Activated T-cell treated with anti-CD3 and anti-CD28 coated beads for 48 hours (primary cell): ENCODE measurements at regions not wholly inside any gene's neighbourhood (a gene's known extent, or its start where the extent isn't known, plus 50 kb on each side); places are given as distances from the start of the nearest gene placed in this dataset.

Source experiments
- DNase-seq: peaks from one replicate; pipeline ENCODE4 v3.0.0-alpha.2; 2020; ENCODE audit warnings: low read depth

GRCh38 chr6:160899671-160900430 is 91.7 kb upstream of the MAP3K4 start:
- no peak for DNase-seq

GRCh38 chr6:160911949-160912348 is 79.6 kb upstream of the MAP3K4 start:
- DNase-seq: no peak

- DNase-seq: no peak
These were observed 79.2 kb upstream of the MAP3K4 start for GRCh38 chr6:160912411-160912810.

GRCh38 chr6:160917572-160917971 is 74.0 kb upstream of the MAP3K4 start:
- DNase-seq: no peak

- DNase-seq: no peak
These were observed 71.7 kb upstream of the MAP3K4 start for GRCh38 chr6:160919723-160920440.

- DNase-seq: no peak
These were observed 70.5 kb upstream of the MAP3K4 start for GRCh38 chr6:160921095-160921494.

GRCh38 chr6:160926281-160927276 is 65.0 kb upstream of the MAP3K4 start:
- no peak for DNase-seq

GRCh38 chr6:160927416-160927815 is 64.2 kb upstream of the MAP3K4 start:
- DNase-seq: no peak

GRCh38 chr6:160929361-160929760 is 62.2 kb upstream of the MAP3K4 start:
- DNase-seq: no peak

GRCh38 chr6:160929831-160930230 is 61.7 kb upstream of the MAP3K4 start:
- no peak for DNase-seq

- peak; percentile 54 for DNase-seq
These were observed 60.8 kb upstream of the MAP3K4 start for GRCh38 chr6:160930547-160931377.

GRCh38 chr6:160931378-160932310 is 59.9 kb upstream of the MAP3K4 start:
- no peak for DNase-seq

- DNase-seq: no peak
These were observed 58.3 kb upstream of the MAP3K4 start for GRCh38 chr6:160933256-160933655.

- no peak for DNase-seq
These were observed 57.4 kb upstream of the MAP3K4 start for GRCh38 chr6:160934157-160934556.

- DNase-seq: no peak
These were observed 51.4 kb upstream of the MAP3K4 start for GRCh38 chr6:160940197-160940596.
